ENCODE measurements at regions not wholly inside any gene's neighbourhood (a gene's known extent, or its start where the extent isn't known, plus 50 kb on each side); places are given as distances from the start of the nearest gene placed in this dataset.

GRCh38 chr11:32183512-32183911 is 92.6 kb downstream of the RCN1 start:
- DNase-seq = no peak
- no peaks in the 10 kb centered on the region for H4K20me1 ChIP-seq (ENCODE audit: insufficient read depth, low read length)
- H3K4me2 ChIP-seq (ENCODE audit: low read depth, low read length) = no peak overlapping the region
- H3K4me1 ChIP-seq (ENCODE audit: low read length) = peaks cover 16% of the 10 kb centered on the region
- H3K4me3 ChIP-seq (ENCODE audit: low read length) = no peak overlapping the region
- TF ChIP-seq, protein P1, sequence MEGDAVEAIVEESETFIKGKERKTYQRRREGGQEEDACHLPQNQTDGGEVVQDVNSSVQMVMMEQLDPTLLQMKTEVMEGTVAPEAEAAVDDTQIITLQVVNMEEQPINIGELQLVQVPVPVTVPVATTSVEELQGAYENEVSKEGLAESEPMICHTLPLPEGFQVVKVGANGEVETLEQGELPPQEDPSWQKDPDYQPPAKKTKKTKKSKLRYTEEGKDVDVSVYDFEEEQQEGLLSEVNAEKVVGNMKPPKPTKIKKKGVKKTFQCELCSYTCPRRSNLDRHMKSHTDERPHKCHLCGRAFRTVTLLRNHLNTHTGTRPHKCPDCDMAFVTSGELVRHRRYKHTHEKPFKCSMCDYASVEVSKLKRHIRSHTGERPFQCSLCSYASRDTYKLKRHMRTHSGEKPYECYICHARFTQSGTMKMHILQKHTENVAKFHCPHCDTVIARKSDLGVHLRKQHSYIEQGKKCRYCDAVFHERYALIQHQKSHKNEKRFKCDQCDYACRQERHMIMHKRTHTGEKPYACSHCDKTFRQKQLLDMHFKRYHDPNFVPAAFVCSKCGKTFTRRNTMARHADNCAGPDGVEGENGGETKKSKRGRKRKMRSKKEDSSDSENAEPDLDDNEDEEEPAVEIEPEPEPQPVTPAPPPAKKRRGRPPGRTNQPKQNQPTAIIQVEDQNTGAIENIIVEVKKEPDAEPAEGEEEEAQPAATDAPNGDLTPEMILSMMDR (IDR thresholded peaks at IDR 0.05; ENCODE audit: low read length) = no peak
- TF ChIP-seq EZH2 (optimal IDR thresholded peaks at IDR 0.05; ENCODE audit: low read depth, low read length) = no peak
- no peak for TF ChIP-seq EZH2phosphoT487 (IDR thresholded peaks at IDR 0.05; ENCODE audit: low read length)
- H3F3A ChIP-seq (ENCODE audit: insufficient read depth, low read length) = 0 out of 2 replicates have a peak, but pooled peaks cover 8% of the 10 kb centered on the region
- H3K9ac ChIP-seq (ENCODE audit: low read length) = no peak overlapping the region
- no peaks in the 10 kb centered on the region for H3K36me3 ChIP-seq (replicated peaks; ENCODE audit: insufficient read depth, low read length)
- no peak overlapping the region for H3K27ac ChIP-seq (ENCODE audit: low read length)
- H3K79me2 ChIP-seq (ENCODE audit: low read length) = no peaks in the 10 kb centered on the region
- no peaks in the 10 kb centered on the region for H3K9me2 ChIP-seq (replicated peaks; ENCODE audit: insufficient read depth, low read length)
- no peaks in the 10 kb centered on the region for H3K9me3 ChIP-seq (replicated peaks; ENCODE audit: insufficient read depth, low read length)
- H2AFZ ChIP-seq (ENCODE audit: low read length) = no peak overlapping the region
- no peaks in the 10 kb centered on the region for H3K27me3 ChIP-seq (replicated peaks; ENCODE audit: insufficient read depth, low read length)

- Histone ChIP-seq H3K27me3 (replicated peaks; ENCODE audit: insufficient read depth, low read length) (no peaks in the 10 kb centered on the region), H3K4me3 (ENCODE audit: low read length) (no peak overlapping the region), H4K20me1 (ENCODE audit: insufficient read depth, low read length) (no peaks in the 10 kb centered on the region), H3F3A (ENCODE audit: insufficient read depth, low read length) (0 out of 2 replicates have a peak, but pooled peaks cover 8% of the 10 kb centered on the region), H3K36me3 (replicated peaks; ENCODE audit: insufficient read depth, low read length) (no peaks in the 10 kb centered on the region), H3K9me2 (replicated peaks; ENCODE audit: insufficient read depth, low read length) (no peaks in the 10 kb centered on the region), H3K79me2 (ENCODE audit: low read length) (no peaks in the 10 kb centered on the region), H3K9me3 (replicated peaks; ENCODE audit: insufficient read depth, low read length) (no peaks in the 10 kb centered on the region), H3K4me2 (ENCODE audit: low read depth, low read length) (peak overlapping the region; percentile 44), H3K4me1 (ENCODE audit: low read length) (peaks cover 16% of the 10 kb centered on the region), H2AFZ (ENCODE audit: low read length) (peak overlapping the region; percentile 69), H3K27ac (ENCODE audit: low read length) (peak overlapping the region; percentile 42; the same call in 1 of the 2 replicates), H3K9ac (ENCODE audit: low read length) (no peak overlapping the region)
- TF ChIP-seq EZH2phosphoT487 (IDR thresholded peaks at IDR 0.05; ENCODE audit: low read length) (no peak), EZH2 (optimal IDR thresholded peaks at IDR 0.05; ENCODE audit: low read depth, low read length) (no peak)
- TF ChIP-seq, protein P1 (IDR thresholded peaks at IDR 0.05; ENCODE audit: low read length) = no peak
- DNase-seq = no peak
These were observed 93.3 kb downstream of the RCN1 start for GRCh38 chr11:32184041-32184722.

- peak overlapping the region; percentile 69 for H2AFZ ChIP-seq (ENCODE audit: low read length)
These were observed 94.0 kb downstream of the RCN1 start for GRCh38 chr11:32184723-32185376.

More at GRCh38 chr11:32184723-32185376, 94.0 kb downstream of the RCN1 start:
- peak; percentile 67 for DNase-seq
- Histone ChIP-seq H3K4me2 (ENCODE audit: low read depth, low read length) (peak overlapping the region; percentile 44), H3K79me2 (ENCODE audit: low read length) (no peaks in the 10 kb centered on the region), H3K27me3 (replicated peaks; ENCODE audit: insufficient read depth, low read length) (no peaks in the 10 kb centered on the region), H3K4me3 (ENCODE audit: low read length) (no peak overlapping the region; the same call in 1 of the 2 replicates), H3K36me3 (replicated peaks; ENCODE audit: insufficient read depth, low read length) (no peaks in the 10 kb centered on the region), H3F3A (ENCODE audit: insufficient read depth, low read length) (0 out of 2 replicates have a peak, but pooled peaks cover 8% of the 10 kb centered on the region), H3K9ac (ENCODE audit: low read length) (no peak overlapping the region), H3K27ac (ENCODE audit: low read length) (peak overlapping the region; percentile 42; the same call in 1 of the 2 replicates), H4K20me1 (ENCODE audit: insufficient read depth, low read length) (no peaks in the 10 kb centered on the region), H3K4me1 (ENCODE audit: low read length) (peaks cover 16% of the 10 kb centered on the region), H3K9me3 (replicated peaks; ENCODE audit: insufficient read depth, low read length) (no peaks in the 10 kb centered on the region), H3K9me2 (replicated peaks; ENCODE audit: insufficient read depth, low read length) (no peaks in the 10 kb centered on the region)
- TF ChIP-seq EZH2phosphoT487 (IDR thresholded peaks at IDR 0.05; ENCODE audit: low read length) (no peak), EZH2 (optimal IDR thresholded peaks at IDR 0.05; ENCODE audit: low read depth, low read length) (no peak)
- TF ChIP-seq, protein P1 (IDR thresholded peaks at IDR 0.05; ENCODE audit: low read length) = no peak

Data from MM.1S (cell line).